WI38 (cell line): ENCODE measurements at regions not wholly inside any gene's neighbourhood (a gene's known extent, or its start where the extent isn't known, plus 50 kb on each side); places are given as distances from the start of the nearest gene placed in this dataset.
"Not testable (repeated sequence)": the region's sequence is repeated elsewhere in the genome, so short reads cannot be mapped to it uniquely, and the experiment has no call there.

ENCODE experiments used
- H3K4me3 ChIP-seq: 2 replicates; pipeline ENCODE4 v1.5.1; 2011; ENCODE audit warnings: low read depth, mild to moderate bottlenecking, control low read depth, low read length
- CTCF ChIP-seq: IDR thresholded peaks from 2 replicates; pipeline ENCODE4 v1.5.1; 2012; ENCODE audit warnings: low read depth, mild to moderate bottlenecking, control low read depth, low read length

GRCh38 chr1:90220496-90220895 is 225.6 kb downstream of the ZNF326 start:
- no peak overlapping the region for H3K4me3 ChIP-seq
- TF ChIP-seq CTCF = no peak

GRCh38 chr1:90219166-90219871 is 224.4 kb downstream of the ZNF326 start:
- H3K4me3 ChIP-seq = not testable (repeated sequence)

DNA sequence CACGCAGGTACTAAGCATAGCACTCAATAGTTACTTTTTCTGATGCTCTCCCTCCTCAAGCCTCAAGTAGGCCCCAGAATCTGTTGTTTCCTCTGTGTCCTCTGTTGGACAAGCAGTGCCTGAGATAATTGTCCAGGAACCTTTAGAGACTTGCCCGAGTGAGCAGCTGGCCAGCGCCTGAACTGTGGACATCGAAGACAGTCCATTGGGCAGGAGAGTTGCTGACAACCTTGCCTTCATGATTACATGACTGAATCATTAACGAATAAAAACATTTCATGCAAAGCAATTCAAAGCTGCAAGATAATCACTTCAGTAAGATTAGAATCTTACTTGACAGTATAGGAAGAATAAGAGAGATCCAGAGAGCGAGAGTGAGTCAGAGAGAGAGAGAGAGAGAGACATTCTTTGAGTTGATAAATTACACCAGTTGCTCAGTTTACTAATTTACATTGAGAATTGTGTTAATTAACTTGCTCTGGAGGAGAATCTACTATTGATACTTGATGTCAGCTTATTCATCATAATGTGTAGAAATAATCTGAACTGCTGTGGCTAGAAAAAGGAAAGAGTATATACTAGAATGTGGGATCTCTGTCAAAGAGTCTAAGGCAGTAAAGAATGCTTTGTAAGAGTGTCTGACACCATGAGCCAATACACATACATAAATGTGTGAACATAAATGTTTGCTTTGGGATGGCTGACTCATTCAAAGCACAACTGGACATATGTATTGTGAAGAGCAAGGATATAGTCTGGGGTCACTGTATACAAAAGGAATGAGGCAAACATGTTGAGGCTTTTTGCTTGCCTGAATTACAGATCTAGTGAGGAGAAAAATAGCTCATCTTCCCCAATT is 216.0 kb downstream of the ZNF326 start:
- TF ChIP-seq CTCF = no peak
- no peak overlapping the region for H3K4me3 ChIP-seq

- H3K4me3 ChIP-seq = no peak overlapping the region
- TF ChIP-seq CTCF = no peak
Observed at GRCh38 chr1:90208949-90209348, 214.0 kb downstream of the ZNF326 start.

DNA sequence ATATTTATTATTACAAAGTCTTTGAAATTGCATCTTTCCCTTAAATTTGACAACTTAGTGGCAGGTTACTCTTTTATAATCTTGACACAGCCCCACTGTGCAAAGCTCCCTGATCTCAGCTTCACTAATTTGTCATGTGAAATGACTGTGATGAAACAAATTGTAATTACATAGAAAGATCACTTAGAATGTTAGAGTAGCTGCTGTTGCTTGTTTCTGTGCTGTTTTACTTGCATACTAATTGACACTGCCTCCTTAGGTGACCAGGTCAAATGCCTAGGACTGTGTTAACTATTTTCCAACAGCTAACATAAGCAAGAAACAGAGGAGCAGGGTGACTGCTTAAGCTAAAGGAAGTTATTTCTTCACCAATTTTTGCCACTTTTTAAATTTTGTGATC is 211.3 kb downstream of the ZNF326 start:
- no peak for TF ChIP-seq CTCF
- H3K4me3 ChIP-seq = no peak overlapping the region

DNA sequence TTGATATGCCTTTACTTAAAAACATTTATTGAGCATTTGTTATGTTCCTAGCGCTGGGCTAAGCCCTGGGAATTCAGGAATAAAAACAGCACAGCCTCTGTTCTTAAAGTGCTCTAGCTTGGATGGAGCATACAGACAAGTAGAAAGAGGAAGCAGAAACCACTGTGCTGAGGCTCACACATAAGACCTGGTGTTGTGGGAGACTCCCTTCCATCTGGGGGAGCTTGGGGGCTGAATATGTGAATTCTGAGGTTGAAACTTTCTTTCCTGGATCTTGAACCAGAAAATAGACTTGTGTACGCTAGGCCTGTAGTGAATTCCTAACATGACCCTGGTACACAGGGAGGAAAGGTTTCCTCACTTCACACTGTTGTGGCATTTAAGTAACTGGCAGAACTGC is 209.9 kb downstream of the ZNF326 start:
- no peak for TF ChIP-seq CTCF
- H3K4me3 ChIP-seq = no peak overlapping the region

GRCh38 chr1:90204023-90204590 is 209.2 kb downstream of the ZNF326 start:
- H3K4me3 ChIP-seq = no peak overlapping the region
- no peak for TF ChIP-seq CTCF
